Stomach (tissue), 4 donors: ENCODE measurements at regions not wholly inside any gene's neighbourhood (a gene's known extent, or its start where the extent isn't known, plus 50 kb on each side); places are given as distances from the start of the nearest gene placed in this dataset.

Source experiments
- CTCF ChIP-seq, 7 experiments: fragments of 450-650 bp in 4 of 7; fragments of 200-600 bp in 3 of 7; sonication (generic) in 3 of 7; IDR thresholded peaks; one replicate each; pipeline ENCODE4 v1.5.1; 2016 to 2019; ENCODE audit warnings: antibody characterized with exemption in 7 of 7, control low read depth in 2 of 7, mild to moderate bottlenecking in 1 of 7
- EP300 ChIP-seq: sonication (generic); formaldehyde crosslinking; IDR thresholded peaks from one replicate; pipeline ENCODE4 v1.6.1; 2017; ENCODE audit warnings: antibody characterized with exemption
- POLR2A ChIP-seq, 4 donors: fragments of 450-650 bp; IDR thresholded peaks; one replicate each; pipeline ENCODE4 v1.6.1; 2016; ENCODE audit warnings: antibody characterized with exemption in 4 of 4, control low read depth in 2 of 4, mild to moderate bottlenecking in 1 of 4, moderate library complexity in 1 of 4
- POLR2AphosphoS5 ChIP-seq, 3 donors: sonication (generic); formaldehyde crosslinking; IDR thresholded peaks; one replicate each; pipeline ENCODE4 v1.6.1; 2016; ENCODE audit warnings: antibody characterized with exemption in 3 of 3

GRCh38 chr2:100664021-100664755 is 101.4 kb downstream of the PDCL3 start:
- no peak for TF ChIP-seq CTCF (IDR thresholded peaks at IDR 0.05)
- no peak for TF ChIP-seq EP300
- TF ChIP-seq POLR2AphosphoS5 (IDR thresholded peaks at IDR 0.05), result no peak
- TF ChIP-seq POLR2A (IDR thresholded peaks at IDR 0.05), result no peak
